Activated CD8-positive, alpha-beta memory T cell treated with anti-CD3 and anti-CD28 coated beads, Interleukin-2, amount 50 U/mL, for 1 hour (primary cell): ENCODE measurements at regions not wholly inside any gene's neighbourhood (a gene's known extent, or its start where the extent isn't known, plus 50 kb on each side); places are given as distances from the start of the nearest gene placed in this dataset.

Source experiments
- DNase-seq: peaks from one replicate; pipeline ENCODE4 v3.0.0-alpha.2; 2020; ENCODE audit errors: extremely low read depth

DNA sequence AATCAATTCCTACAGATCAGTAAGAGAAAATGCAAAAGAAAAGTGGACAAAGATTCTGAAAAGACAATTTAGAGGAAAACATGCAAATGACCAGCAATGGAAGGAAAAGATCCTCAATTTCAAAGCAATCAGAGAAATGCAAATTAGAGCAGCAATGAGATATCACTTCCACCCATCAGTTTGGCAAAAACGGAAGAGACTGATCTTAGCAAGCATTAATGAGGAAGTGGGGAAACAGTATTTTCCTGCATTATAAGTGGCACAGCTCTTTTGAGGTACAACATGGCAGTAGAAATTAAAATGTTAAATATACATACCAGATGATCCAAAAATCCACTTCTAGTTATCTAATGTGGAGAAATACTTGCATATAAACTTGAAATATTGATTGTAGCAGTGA, 69.1 kb upstream of the SLC7A1 start:
- DNase-seq, result no peak

DNA sequence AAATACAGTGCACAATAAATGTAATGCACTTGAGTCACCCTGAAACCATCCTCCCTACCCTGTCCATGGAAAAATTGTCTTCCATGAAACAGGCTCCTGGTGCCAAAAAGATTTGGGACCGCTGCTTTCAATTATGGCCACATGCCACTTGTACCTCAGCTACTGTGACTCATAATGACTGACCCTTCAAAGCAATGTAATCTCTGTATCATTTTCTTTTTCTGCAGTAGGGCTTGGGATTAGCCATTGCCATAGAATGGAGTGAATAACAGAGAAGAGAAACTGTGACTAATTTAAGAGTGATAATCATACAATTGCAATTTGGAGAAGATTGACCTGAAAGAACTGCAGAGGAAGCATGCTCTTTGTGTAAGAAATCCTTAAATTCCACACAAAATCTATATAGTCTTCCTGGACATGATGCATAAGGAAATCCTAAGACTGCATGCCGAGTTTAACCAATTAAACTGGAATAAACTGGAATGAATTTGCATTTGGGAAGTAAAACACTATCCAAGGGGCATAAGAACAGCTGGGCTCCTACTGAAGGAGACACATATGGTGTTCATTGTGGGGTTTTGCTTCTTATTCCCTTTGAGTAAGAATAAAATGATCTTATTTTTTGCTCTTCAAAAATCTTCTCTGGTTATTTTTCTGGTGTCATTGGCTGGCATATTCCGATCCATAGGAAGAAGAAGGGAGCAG, 59.5 kb upstream of the SLC7A1 start:
- DNase-seq, result no peak

DNA sequence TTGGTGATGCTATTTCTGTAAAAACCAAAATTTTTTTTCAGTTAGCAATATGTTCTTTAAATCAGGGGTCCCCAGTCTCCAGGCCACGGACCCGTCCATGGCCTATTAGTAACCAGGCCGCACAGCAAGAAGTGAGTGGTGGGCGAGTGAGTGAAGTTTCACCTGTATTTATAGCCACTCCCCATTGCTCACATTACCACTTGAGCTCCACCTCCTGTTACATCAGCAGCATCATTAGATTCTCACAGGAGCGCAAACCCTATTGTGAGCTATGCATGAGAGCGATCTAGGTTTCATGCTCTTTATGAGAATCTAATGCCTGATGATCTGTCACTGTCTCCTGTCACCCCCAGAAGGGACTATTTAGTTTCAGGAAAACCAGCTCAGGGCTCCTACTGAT, 58.9 kb upstream of the SLC7A1 start:
- no peak for DNase-seq

DNA sequence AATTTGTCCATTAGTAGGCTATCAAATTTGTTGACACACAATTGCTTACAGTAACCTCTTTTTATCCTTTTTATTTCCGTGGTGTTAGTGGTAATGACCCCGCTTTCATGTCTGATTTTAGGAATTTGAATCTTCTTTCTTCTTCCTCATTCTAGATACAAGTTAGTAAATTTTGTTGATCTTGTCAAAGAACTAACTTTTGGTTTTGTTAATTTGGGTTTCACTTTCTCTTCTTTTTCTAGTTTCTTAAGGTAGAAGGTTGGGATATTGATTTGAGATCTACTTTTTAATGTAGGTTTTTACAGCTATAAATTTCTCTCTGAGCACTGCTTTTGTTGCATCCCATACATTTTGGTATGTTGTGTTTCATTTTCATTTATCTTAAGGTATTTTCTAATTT, 53.3 kb upstream of the SLC7A1 start:
- no peak for DNase-seq
